AG09319 (cell line): ENCODE measurements at regions not wholly inside any gene's neighbourhood (a gene's known extent, or its start where the extent isn't known, plus 50 kb on each side); places are given as distances from the start of the nearest gene placed in this dataset.

Source experiments
- DNase-seq: peaks from one replicate; pipeline ENCODE4 v3.0.0-alpha.2; 2010; ENCODE audit warnings: low read depth; ENCODE audit errors: extremely low read depth
- CTCF ChIP-seq: IDR thresholded peaks from 2 replicates; pipeline ENCODE4 v1.5.1; 2011; ENCODE audit warnings: low read depth, mild to moderate bottlenecking, inconsistent platforms, low read length, moderate library complexity

GRCh38 chr1:220356981-220357850 lies 85.0 kb upstream of the RAB3GAP2 start:
- DNase-seq: no peak
- TF ChIP-seq CTCF: no peak

GRCh38 chr1:220353229-220354012 lies 81.2 kb upstream of the RAB3GAP2 start:
- TF ChIP-seq CTCF: no peak
- no peak for DNase-seq

GRCh38 chr1:220348211-220348610 lies 76.0 kb upstream of the RAB3GAP2 start:
- TF ChIP-seq CTCF: no peak
- DNase-seq: no peak

- no peak for TF ChIP-seq CTCF
- no peak for DNase-seq
These were observed 75.5 kb upstream of the RAB3GAP2 start for GRCh38 chr1:220347654-220348175.

- TF ChIP-seq CTCF: no peak
- DNase-seq: no peak
These were observed 72.5 kb upstream of the RAB3GAP2 start for GRCh38 chr1:220344745-220345144.

GRCh38 chr1:220342853-220343252 lies 70.6 kb upstream of the RAB3GAP2 start:
- no peak for TF ChIP-seq CTCF
- DNase-seq: no peak

- no peak for DNase-seq
- no peak for TF ChIP-seq CTCF
These were observed 68.9 kb upstream of the RAB3GAP2 start for GRCh38 chr1:220341126-220341525.
